22Rv1 (cell line): ENCODE measurements at regions not wholly inside any gene's neighbourhood (a gene's known extent, or its start where the extent isn't known, plus 50 kb on each side); places are given as distances from the start of the nearest gene placed in this dataset.

Source experiments
- ZFX ChIP-seq: fragments of 450-650 bp; IDR thresholded peaks from 2 replicates; pipeline ENCODE4 v1.6.1; 2017; ENCODE audit warnings: antibody characterized with exemption, borderline replicate concordance
- TF ChIP-seq, protein P1 (sequence below): fragments of 450-650 bp; IDR thresholded peaks from 2 replicates; pipeline ENCODE4 v1.5.1; 2017; ENCODE audit warnings: mild to moderate bottlenecking

DNA sequence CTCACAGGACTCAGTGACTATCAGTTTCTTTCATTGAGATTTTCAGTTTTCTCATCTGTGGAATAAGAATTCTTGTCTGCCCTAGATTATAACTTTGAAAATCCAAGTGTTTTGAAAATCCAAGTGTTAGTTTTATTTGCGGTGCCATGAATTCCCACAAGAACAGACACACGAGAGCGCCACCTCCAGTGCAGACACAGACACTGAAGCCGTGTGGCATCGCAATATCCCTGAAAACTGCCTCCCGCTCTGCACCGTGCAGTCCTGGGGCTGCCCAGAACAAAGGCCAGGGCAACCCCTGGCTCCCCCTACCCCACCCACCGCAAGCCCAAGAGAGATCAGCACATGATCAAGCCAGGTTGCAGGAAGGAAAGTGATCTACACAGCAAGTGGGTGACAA, 229.5 kb upstream of the ASIC2 start:
- TF ChIP-seq, protein P1, sequence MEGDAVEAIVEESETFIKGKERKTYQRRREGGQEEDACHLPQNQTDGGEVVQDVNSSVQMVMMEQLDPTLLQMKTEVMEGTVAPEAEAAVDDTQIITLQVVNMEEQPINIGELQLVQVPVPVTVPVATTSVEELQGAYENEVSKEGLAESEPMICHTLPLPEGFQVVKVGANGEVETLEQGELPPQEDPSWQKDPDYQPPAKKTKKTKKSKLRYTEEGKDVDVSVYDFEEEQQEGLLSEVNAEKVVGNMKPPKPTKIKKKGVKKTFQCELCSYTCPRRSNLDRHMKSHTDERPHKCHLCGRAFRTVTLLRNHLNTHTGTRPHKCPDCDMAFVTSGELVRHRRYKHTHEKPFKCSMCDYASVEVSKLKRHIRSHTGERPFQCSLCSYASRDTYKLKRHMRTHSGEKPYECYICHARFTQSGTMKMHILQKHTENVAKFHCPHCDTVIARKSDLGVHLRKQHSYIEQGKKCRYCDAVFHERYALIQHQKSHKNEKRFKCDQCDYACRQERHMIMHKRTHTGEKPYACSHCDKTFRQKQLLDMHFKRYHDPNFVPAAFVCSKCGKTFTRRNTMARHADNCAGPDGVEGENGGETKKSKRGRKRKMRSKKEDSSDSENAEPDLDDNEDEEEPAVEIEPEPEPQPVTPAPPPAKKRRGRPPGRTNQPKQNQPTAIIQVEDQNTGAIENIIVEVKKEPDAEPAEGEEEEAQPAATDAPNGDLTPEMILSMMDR: no peak
- TF ChIP-seq ZFX: no peak
